Keratinocyte (primary cell): ENCODE measurements at regions not wholly inside any gene's neighbourhood (a gene's known extent, or its start where the extent isn't known, plus 50 kb on each side); places are given as distances from the start of the nearest gene placed in this dataset.

Experiments used
- DNase-seq: peaks from one replicate; pipeline ENCODE4 v3.0.0-alpha.2; 2011; ENCODE audit warnings: low read depth, missing footprints, low spot score
- FAIRE-seq: peaks from 2 replicates; lab custom pipeline; 2011; peaks lifted over from hg19 to GRCh38; lab: Jason Lieb, UNC
- H2AFZ ChIP-seq: 2 replicates; pipeline ENCODE4 v1.6.0; 2012; ENCODE audit warnings: low read length, control low read depth, inconsistent platforms; ENCODE audit not compliant: control insufficient read depth
- H3K27ac ChIP-seq: 2 replicates; pipeline ENCODE4 v1.5.1; 2011; ENCODE audit warnings: low read length; ENCODE audit not compliant: control insufficient read depth, insufficient read depth
- H3K27me3 ChIP-seq: 3 replicates; pipeline ENCODE4 v1.6.0; 2011; ENCODE audit warnings: low read length; ENCODE audit not compliant: control insufficient read depth, insufficient read depth; ENCODE audit errors: extremely low read depth
- H3K36me3 ChIP-seq, 2 experiments: 2 replicates in 1 of 2; 3 replicates in 1 of 2; pipeline ENCODE4 v1.5.1; 2011; ENCODE audit warnings: low read length in 2 of 2, mild to moderate bottlenecking in 1 of 2; ENCODE audit not compliant: control insufficient read depth in 2 of 2, insufficient read depth in 2 of 2; ENCODE audit errors: extremely low read depth in 1 of 2
- H3K4me1 ChIP-seq: 3 replicates; pipeline ENCODE4 v1.5.1; 2011; ENCODE audit warnings: low read length; ENCODE audit not compliant: control insufficient read depth, insufficient read depth; ENCODE audit errors: extremely low read depth
- H3K4me2 ChIP-seq: 3 replicates; pipeline ENCODE4 v1.6.0; 2011; ENCODE audit warnings: low read depth, low read length; ENCODE audit not compliant: control insufficient read depth, insufficient read depth; ENCODE audit errors: extremely low read depth
- H3K4me3 ChIP-seq, 3 experiments: fragments of 200-600 bp in 1 of 3; sonication (generic) in 1 of 3; 2 replicates in 2 of 3; 3 replicates in 1 of 3; pipeline ENCODE4 v1.5.1; 2011 to 2016; ENCODE audit warnings: low read length in 3 of 3, mild to moderate bottlenecking in 3 of 3, control low read depth in 2 of 3, inconsistent platforms in 1 of 3, low read depth in 1 of 3, mixed read lengths in 1 of 3, mixed run types in 1 of 3, moderate library complexity in 1 of 3; ENCODE audit not compliant: control insufficient read depth in 2 of 3, insufficient read depth in 2 of 3; ENCODE audit errors: extremely low read depth in 1 of 3
- H3K79me2 ChIP-seq: 2 replicates; pipeline ENCODE4 v1.6.0; 2012; ENCODE audit warnings: low read length; ENCODE audit not compliant: control insufficient read depth, insufficient read depth
- H3K9ac ChIP-seq: 3 replicates; pipeline ENCODE4 v1.6.0; 2011; ENCODE audit warnings: low read length; ENCODE audit not compliant: control insufficient read depth, insufficient read depth; ENCODE audit errors: extremely low read depth
- H3K9me1 ChIP-seq: 3 replicates; pipeline ENCODE4 v1.6.0; 2011; ENCODE audit warnings: low read length; ENCODE audit not compliant: control insufficient read depth, insufficient read depth; ENCODE audit errors: extremely low read depth
- H3K9me3 ChIP-seq: 2 replicates; pipeline ENCODE4 v1.5.1; 2012; ENCODE audit warnings: low read depth, low read length; ENCODE audit not compliant: control insufficient read depth
- H4K20me1 ChIP-seq: 3 replicates; pipeline ENCODE4 v1.6.0; 2011; ENCODE audit warnings: low read length; ENCODE audit not compliant: control insufficient read depth, insufficient read depth; ENCODE audit errors: extremely low read depth
- CTCF ChIP-seq, 3 experiments: IDR thresholded peaks in 1 of 3; conservative IDR thresholded peaks in 1 of 3; optimal IDR thresholded peaks in 1 of 3; 2 replicates in 2 of 3; 3 replicates in 1 of 3; pipeline versions ENCODE3 to v1.5.1; 2011; ENCODE audit warnings: low read length in 3 of 3, mild to moderate bottlenecking in 3 of 3, moderate library complexity in 2 of 3, control low read depth in 1 of 3, inconsistent platforms in 1 of 3; ENCODE audit not compliant: insufficient read depth in 2 of 3; ENCODE audit errors: extremely low read depth in 1 of 3
- EZH2 ChIP-seq: IDR thresholded peaks from one replicate; pipeline ENCODE4 v1.6.1; 2012; ENCODE audit warnings: inconsistent platforms, mild to moderate bottlenecking, low read length, moderate library complexity
- dilution Hi-C: fragments of 300-500 bp; cut with MboI; formaldehyde crosslinking; loops from one replicate; pipeline ENCODE4 v1.7.0; 2020; ENCODE audit warnings: low sequenced_read_pairs; ENCODE audit not compliant: extremely low pct_ligation_motif_present

GRCh38 chr17:33864758-33865229 lies 390.3 kb upstream of the CCL2 start:
- Histone ChIP-seq H3K9me3 (no peaks in the 10 kb centered on the region), H3K4me2 (no peak overlapping the region), H3K9me1 (no peaks in the 10 kb centered on the region), H3K9ac (no peak overlapping the region), H2AFZ (no peak overlapping the region), H3K27ac (no peak overlapping the region), H3K27me3 (no peaks in the 10 kb centered on the region), H4K20me1 (no peaks in the 10 kb centered on the region), H3K36me3 (no peaks in the 10 kb centered on the region), H3K79me2 (no peaks in the 10 kb centered on the region), H3K4me1 (no peaks in the 10 kb centered on the region), H3K4me3 (no peak overlapping the region)
- DNase-seq = no peak
- FAIRE-seq = no peak
- dilution Hi-C loops = no loop called here
- TF ChIP-seq EZH2 (no peak), CTCF (optimal IDR thresholded peaks at IDR 0.05 in 1 of 3, IDR thresholded peaks at IDR 0.05 in 1 of 3, conservative IDR thresholded peaks at IDR 0.05 in 1 of 3; ENCODE audit: extremely low read depth in 1 of 3, insufficient read depth in 2 of 3, low read length in 3 of 3) (no peak)

- Histone ChIP-seq H3K4me2 (no peak overlapping the region), H3K4me3 (no peak overlapping the region), H3K79me2 (no peaks in the 10 kb centered on the region), H3K27ac (no peak overlapping the region), H3K27me3 (no peaks in the 10 kb centered on the region), H3K36me3 (no peaks in the 10 kb centered on the region), H4K20me1 (no peaks in the 10 kb centered on the region), H3K9me1 (no peaks in the 10 kb centered on the region), H2AFZ (no peak overlapping the region), H3K9ac (no peak overlapping the region), H3K4me1 (peaks cover 18% of the 10 kb centered on the region), H3K9me3 (no peaks in the 10 kb centered on the region)
- no peak for TF ChIP-seq CTCF (optimal IDR thresholded peaks at IDR 0.05 in 1 of 3, IDR thresholded peaks at IDR 0.05 in 1 of 3, conservative IDR thresholded peaks at IDR 0.05 in 1 of 3; ENCODE audit: extremely low read depth in 1 of 3, insufficient read depth in 2 of 3, low read length in 3 of 3)
- TF ChIP-seq EZH2 = no peak
- no peak for DNase-seq
- no peak for FAIRE-seq
- dilution Hi-C loops = no loop called here
Measured at GRCh38 chr17:33868899-33869298, 386.2 kb upstream of the CCL2 start.
